GM21576 (cell line): ENCODE measurements at regions not wholly inside any gene's neighbourhood (a gene's known extent, or its start where the extent isn't known, plus 50 kb on each side); places are given as distances from the start of the nearest gene placed in this dataset.
"Not testable (repeated sequence)": the region's sequence is repeated elsewhere in the genome, so short reads cannot be mapped to it uniquely, and the experiment has no call there.

ENCODE experiments used
- ATAC-seq: cut with Tn5 transposase; IDR thresholded peaks from one replicate; pipeline ENCODE4 v1.9.1; 2021; ENCODE audit warnings: mild to moderate bottlenecking, moderate library complexity; ENCODE audit not compliant: unreplicated experiment

DNA sequence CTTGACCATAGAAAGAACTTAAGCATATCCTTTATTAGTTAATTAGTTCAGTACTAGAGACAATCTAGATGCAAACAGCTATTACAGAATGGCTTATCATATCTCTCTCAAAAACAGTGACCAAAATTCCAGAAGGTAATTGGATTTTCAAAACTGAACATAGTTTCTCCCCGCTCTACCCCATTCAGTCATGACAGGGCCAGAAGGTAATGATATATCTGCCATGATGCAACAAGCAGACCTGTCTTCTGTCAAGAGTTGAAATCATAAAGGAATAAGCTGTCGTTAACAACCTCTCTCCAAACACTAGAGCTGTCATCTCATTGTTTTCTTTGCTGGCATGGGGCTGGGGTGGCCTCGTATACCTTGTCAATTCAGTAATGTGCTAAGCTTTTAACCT, 200.5 kb upstream of the POU5F2 start:
- ATAC-seq: no peak

DNA sequence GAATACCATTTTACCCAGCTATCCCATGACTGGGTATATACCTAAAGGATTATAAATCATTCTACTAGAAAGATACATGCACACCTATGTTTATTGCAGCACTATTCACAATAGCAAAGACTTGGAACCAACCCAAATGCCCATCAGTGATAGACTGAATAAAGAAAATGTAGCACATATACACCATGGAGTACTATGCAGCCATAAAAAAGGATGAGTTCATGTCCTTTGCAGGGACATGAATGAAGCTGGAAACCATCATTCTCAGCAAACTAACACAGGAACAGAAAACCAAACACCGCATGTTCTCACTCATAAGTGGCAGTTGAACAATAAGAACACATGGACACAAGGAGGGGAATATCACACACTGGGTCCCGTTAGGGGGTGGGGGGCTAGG, 191.9 kb upstream of the POU5F2 start:
- ATAC-seq: not testable (repeated sequence)

DNA sequence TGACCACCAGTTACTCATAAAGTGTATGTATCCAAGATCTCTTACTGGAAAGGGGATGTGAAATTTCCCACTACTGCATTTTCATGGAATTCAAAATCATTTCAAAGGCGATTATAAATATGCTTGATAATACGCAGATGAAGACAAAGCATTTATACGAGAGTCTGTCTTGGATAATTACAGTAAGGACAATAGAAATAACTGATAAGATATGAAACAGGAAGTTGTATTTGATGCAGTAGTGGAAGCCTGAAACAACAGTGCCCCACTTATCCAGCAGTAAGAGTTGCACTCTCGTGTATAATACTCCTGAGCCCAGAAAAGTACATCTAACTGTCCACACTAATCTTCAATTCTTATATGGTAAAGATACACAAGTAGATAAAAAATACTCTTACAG, 188.7 kb upstream of the POU5F2 start:
- ATAC-seq: no peak

DNA sequence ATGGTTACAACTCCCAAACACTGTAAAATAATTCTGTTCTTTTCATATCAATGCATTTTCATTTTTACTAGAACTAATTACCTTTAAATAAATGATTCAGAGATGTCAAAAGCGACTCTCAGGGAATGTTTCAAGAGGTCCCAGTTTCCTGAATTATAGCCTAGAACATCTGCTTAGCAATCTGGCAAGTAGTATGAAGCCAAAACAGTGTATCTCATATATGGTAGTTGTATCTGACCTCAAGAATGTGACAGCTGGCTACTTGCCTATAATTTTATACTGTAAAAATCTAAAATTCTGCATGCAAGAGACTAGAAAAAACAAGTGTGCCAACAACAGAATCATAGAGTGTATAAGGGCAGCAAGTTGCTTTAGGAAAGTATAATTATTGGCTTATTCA, 187.7 kb upstream of the POU5F2 start:
- ATAC-seq: no peak

DNA sequence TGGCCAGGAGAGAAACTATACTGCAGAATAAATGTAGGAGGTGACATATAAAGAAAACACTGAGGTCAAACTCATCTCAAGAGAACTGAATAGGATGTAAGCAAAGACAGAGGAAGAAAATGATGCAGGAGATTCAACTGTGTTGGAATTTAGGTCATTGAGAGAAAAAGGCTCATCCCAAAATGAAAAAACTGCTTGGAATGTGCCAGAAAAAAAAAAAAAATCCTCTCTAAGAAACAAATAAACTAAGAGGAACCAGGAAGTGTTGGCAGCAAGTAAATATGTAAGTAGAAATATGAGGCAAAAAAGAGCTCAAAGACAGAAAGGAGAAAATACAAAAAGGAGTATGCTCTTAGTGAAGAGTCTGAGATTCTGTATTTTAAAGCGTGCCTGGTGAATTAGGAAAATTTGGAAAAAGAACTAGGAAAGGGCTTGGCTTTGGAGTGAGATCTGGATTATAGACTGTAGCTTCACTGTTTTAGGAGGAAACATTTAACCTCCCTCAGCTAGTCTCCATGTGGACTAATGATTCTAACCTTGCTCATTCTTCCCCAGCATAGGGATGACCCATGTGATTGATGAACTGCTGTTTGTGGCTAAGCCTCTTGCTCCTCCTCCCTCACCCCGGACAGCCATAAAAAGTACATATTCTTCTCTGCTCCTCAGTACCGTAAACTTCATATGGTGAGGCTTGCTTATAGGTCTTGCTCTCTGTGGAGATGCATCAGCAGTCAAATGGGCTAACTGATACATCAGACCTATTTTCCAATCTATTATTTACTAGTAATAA, 185.6 kb upstream of the POU5F2 start:
- no peak for ATAC-seq

DNA sequence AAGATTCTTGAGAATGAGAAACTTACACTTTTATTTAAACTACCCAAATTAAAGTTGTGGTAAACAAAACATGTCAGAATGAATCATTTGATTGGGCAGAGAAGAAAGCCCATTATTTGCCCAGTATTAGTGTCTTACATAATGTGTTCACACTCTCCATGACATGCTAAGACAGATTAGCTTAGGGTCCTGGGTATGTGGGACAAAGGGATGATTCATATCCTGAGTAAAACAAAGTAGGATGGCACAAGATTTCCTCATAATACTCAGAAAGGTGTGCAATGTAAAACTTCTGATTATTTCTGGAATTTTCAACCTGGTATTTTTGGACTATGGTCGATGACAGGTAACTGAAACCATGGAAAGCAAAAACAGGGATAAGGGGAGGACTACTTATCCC, 183.9 kb upstream of the POU5F2 start:
- no peak for ATAC-seq

DNA sequence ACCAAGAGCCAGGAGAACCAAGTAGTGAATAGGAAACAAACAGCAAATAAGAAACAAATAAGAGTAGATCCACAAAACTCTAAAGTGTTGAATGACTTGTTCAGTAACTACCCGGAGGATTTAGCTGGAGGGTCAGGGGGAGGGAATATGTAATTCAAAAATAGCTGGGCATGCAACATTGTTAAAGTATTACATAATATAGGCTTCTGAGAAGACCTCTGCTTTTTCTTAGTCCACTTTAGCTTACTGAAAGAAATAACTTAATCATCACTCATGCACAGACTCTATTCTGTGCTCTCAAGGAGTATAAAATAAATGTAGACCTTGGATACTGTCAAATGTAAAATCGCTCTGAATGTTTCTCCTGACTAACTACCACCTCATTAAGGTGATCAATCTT, 183.2 kb upstream of the POU5F2 start:
- ATAC-seq: no peak

DNA sequence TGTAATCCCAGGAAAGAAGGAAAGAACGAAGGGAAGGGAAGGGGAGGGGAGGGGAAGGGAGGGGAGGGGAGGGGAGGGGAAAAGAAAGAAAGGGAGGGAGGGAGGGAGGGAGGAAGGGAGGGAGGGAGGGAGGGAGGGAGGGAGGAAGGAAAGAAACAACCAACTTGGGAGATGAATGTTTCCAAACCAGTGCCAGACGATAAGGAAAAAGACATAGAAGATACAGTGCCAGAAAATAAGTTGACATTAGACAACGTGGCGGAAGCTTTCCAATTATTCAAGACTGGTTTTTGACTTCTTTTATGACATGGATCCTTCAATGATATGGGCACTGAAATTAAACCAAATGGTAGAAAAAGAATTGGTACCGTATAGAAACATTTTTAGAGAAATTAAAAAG, 181.2 kb upstream of the POU5F2 start:
- ATAC-seq: no peak

DNA sequence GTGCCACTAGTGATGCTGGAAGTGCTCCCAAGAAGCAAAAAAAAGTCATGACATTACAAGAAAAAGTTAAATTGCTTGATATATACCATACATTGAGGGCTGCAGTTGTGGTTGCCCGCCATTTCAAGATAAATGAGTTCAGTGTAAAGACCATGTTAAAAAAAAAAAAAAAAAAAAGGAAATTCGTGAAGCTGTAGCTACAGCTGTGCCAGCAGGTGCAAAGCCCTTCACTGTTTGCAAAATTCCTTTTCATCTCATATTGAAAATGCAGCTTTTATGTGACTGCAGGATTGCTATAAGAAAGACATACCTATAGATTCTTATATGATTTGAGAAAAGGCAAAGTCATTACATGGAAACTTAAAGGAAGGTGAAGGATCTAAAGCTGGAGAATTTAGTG, 179.6 kb upstream of the POU5F2 start:
- no peak for ATAC-seq

DNA sequence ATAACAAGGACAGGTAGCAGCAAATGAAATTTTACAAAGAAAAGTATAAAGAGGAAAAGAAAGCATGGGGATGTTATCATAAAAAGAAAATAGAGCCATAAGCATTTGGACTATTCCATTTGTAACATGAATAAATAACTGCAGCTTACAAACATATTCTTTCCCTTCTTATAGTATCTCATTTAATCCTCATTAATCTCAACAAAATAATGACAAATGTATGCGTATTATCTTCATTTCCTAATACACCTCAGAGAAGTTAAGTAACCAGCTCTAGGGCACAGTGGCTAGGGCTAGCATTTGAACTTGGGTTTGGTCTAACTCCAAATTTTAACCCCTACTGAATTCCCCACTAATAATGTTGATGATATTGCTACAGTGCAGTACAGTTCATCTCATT, 175.5 kb upstream of the POU5F2 start:
- ATAC-seq: no peak

DNA sequence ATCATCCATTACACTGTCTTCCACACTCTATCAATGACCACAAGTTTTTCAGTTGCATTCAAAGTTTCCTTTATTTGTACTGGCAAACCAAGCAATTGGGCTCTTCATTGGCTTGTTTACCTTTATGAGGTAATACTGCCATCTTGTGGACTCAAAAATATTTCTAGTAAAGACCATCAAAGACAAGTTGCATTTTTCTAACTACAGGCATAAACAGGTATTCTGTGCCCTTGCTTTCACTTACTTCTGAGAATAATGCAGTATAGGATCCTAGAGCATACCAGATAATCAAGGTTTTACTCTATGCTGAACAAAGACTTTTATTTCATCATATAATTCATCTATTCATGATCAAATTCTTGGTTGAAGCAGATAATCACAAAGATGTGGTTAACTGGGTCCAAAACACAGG, 173.7 kb upstream of the POU5F2 start:
- no peak for ATAC-seq

DNA sequence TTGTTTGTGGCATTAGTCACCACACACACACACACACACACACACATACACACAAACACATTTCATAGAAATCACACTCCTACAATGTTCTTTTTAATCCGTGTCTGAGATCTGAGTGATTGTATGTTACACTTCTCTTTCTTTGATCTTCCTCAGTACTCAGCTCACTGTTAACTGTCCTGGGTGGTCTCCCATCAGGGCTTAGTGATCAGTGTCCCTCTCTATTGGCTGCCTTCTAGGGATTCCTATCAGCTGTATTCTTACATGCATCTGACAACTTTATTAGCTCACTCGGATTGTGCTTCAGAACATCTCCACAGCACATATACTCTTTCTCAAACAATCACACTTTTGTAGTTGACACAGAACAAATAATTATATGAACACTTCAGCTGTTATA, 170.2 kb upstream of the POU5F2 start:
- ATAC-seq: no peak

DNA sequence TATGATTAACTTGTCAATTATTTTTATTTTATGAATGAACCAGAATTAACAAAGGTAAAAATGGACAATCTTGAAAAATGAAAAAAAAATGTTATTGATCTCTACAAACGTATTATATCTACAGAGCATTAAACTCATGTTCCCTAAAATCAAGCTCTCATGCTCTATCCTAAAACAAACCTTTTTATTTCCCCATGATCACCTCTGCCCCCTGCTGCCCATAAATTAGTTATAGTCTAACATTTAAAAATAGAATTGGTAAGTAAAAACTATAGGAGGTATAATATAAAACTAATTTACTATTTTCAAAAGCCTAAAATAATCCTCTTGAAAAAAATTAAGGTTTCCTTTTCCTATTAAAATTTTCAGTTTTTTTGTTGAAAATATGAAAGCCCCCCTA, 168.0 kb upstream of the POU5F2 start:
- no peak for ATAC-seq

DNA sequence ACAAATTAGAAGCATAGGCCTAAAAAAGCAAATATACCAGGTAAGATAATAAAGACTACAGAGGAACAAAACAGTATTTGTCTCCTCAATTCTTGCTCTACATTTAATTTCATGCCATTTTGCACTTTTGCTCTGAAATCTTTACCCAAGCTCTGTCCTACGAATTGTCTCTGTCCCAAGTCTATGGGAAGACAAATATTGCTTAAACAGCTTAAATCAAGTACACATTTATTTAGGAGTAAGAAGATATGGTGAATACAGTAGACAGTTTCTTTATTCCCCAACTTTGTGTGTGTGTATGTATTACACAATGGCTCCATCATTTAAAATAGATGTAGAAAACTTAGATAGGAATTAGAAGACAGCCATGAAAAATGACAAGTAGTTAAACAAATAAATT, 163.5 kb upstream of the POU5F2 start:
- ATAC-seq: no peak

DNA sequence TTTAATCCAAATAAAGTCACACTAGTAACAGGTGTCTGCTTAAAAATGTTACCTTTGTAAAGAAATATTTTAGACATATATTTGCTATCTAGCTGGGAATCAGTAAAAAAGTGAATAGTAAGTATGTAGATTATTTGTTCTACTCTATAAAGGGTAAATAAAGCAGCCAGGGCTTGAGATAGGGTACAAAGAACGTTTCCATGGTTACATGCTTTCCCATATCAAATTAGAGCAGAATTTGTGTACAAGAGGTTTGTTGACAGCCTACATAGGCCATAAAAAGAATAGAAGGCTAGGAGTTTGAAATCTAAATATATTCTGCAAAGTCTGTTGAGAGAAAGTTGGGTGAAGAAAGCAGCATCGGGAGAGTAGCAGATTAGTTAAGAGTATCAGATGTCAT, 160.9 kb upstream of the POU5F2 start:
- no peak for ATAC-seq

DNA sequence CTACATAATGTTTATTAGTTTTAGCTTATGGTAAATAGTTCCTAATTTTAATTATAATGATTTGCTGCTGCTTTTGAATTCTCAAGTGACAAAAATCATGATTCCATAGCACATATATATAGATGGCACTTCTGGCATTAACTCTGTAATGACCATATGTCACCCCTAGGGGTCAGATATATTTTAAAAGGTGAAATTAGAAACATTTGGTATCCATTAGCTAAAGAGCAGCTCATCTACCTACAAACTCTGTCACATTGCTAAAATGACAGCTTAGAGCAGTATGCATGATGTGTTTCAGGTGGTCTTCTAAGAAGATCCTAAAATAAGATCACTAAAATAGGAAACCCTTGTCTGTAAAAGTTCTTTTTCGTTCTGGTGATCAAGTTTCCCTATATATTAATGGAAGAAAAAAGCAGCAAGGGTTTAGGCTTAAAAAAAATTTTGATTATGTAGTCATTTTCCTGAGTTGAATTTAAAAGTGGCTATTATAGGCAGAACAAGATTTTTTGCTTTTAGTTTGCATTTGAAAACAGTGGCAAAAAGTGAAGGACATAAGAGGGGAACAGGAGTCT, 157.7 kb upstream of the POU5F2 start:
- peak; percentile 82 for ATAC-seq

DNA sequence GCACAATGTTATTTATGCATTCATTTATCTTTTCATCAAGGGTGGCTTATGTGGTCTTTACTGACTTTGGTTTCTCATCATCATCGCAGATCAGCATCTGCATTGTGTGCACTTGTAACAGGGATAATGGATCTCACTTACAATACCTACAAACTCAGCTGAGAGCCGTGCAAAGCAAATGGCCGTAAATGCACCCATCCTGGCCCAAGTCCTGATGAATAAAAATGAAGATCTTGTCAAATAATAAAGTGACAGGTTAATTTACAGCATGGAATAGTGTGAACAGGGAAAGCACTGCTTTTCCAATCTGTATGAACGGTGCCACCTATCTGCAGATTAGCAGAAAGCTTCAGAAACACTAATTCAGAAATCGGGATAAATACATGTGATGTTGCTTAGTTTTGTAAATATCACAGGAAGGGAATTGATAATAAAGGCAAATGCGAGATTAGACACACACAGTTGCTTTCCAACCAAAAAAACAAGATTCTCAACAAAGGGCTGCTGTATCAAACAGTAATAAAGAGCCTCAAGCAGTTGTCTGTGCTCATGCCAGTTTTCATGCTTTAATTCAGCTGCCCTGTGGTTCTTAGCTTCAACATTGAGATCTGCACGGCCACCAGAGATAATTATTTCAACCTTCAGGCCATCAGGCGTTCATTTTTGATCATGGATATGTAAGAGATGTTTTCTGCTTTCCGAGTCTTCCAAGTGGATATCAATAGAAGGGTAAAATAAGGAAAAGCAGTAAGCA, 153.4 kb upstream of the POU5F2 start:
- no peak for ATAC-seq

DNA sequence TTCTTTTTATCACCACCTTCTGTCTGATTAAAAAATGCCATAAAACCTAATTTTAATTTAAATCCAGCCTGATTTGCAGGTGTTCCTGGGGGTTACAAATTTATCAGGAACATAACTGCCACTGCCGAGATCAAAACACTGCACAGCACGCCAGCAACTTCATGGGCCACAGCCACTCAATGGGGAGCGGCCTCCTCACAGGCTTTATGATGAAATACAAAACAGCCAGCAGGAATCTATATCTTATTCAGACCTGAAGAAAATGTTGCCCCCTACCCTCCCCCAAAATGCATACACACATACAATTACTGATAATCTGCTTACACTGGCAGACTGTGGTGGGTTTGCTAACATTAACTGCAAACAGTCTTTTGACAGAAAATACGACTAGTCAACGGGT, 151.7 kb upstream of the POU5F2 start:
- no peak for ATAC-seq

DNA sequence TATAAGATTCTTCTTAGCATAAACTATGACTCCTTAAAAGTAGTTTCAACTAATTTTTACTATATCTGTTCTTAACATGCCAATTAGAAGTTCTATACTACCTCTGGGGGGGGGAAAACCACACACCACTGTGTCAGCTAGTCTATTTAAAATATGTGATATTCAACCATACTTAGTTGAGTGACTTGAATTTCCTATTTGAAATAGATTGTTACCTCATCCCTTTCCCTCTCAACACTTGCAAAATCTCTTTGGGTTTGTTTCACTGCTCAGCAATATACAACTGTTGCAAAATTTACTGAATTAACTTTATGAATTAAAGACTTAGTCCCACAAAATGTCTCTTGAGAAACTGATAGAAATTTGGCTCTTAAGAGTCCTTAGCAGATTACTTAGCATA, 151.1 kb upstream of the POU5F2 start:
- ATAC-seq: no peak

DNA sequence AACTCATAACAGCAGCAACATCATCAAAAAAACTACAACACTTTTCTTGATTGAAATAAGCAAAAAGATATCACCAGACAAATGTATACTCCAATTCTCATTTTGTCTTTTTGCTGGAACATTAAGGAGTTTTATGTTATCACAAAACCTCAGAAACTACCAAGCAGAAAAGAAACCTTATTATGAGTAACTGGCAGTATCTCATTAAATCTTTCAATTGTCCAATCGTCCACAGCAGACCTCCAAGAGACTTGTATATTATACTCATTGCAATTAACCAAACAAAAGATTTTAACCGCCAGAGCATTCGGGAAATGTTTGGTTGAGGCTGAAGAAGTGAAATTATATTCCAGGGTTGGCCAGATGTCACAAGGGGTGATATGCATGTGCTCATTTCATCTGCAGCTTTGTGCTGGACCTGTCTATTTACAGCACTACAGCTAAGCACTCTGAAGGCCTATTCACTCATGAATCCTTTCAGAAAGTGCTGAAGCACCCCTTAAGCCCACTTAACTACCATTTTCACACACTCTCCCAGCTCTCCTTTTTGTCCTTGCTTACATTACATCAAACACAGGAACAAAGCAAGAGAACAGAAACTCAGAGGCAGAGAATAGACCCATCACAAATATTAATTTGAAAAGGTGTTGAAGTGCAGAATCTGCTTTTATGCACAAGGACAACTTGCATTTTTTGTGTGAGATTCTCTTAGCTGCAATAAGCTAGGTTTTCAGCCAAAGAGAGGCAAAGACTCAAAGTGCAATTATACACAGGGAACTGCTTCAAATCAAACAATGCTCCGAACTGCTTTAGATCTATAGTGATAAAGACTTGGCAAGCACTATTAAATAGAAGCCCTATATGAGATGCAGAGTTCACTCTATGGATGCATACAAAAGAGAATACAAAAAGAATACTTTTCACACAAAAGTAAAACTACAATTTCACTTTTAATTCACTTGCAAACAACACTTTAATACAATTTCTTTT, 150.4 kb upstream of the POU5F2 start:
- ATAC-seq: no peak

DNA sequence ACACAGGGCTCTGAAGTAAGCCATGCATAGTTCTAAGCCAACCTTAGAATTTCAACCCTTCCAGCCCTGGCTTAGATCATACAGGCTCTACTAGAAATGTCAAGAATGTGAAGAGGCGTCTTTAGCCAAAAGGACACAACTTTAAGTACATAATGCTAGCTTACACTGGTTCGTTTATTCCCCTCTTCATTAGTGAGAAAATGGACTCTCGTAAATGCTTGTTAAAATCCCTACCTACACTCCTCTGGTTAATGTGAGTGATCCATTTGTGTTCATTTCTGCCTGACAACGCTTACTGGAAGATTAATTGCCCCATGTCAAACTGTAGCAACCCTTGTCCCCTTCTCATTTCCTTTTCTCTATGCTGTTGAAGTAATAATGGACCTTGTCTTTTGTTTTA, 149.3 kb upstream of the POU5F2 start:
- ATAC-seq: no peak
